CD4-positive, alpha-beta T cell treated with Interferon gamma for 1 hour (primary cell): ENCODE measurements at regions not wholly inside any gene's neighbourhood (a gene's known extent, or its start where the extent isn't known, plus 50 kb on each side); places are given as distances from the start of the nearest gene placed in this dataset.
"Not testable (repeated sequence)": the region's sequence is repeated elsewhere in the genome, so short reads cannot be mapped to it uniquely, and the experiment has no call there.

Experiments
- DNase-seq: peaks from one replicate; pipeline ENCODE4 v3.0.0-alpha.2; 2020

DNA sequence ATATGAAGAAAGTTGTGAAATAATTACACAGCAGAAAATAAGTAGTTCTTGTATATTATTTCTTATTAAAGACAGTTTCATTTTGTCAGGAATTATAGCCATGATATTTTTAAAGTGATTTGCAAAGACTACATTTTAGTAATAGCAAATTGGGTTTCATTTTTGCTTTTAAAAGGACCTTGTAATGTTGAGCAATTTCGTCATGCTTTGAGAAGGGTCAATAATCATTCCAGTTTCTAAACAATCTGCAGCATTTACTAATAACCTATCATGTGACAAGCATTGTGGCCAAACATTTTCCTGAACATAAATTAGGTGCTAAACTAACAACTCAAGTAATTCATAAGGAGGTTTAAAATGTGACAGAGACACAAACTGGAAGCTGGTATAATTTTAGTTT lies 214.4 kb upstream of the CBLB start:
- no peak for DNase-seq

DNA sequence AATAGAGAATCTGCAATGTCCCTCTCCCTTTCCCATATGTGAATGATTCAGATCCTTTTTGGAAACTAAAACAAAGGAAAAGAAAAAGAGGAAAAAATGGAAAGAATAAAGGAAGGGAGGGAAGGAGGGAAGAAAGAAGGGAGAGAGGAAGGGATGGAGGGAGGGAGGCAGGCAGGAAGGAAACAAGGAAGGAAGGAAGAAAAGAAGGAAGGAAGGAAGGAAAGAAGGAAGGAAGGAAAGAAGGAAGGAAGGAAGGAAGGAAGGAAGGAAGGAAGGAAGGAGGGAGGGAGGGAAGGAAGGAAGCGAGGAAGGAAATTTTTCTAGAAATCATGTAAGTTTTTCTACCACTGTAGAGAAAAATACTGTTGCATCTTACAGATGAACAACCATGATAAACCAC lies 215.0 kb upstream of the CBLB start:
- DNase-seq: no peak

DNA sequence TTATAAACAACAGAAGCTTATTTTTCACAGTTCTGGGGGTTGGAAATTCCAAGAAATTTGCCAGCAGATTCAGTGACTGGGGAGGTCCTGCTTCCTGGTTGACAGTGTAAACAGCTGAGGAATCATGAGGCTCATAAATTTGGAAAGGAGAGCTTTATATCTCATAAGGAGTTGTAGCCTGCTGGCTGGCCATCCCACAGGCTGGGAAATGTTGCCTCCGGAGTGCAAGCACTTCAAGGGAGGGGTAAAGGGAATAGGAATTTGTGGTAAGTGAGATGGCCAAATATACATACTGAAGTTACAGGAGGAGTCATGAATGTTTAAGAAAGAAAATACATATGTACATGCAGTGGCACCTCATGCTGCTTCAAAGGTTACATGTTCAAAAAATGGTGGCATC lies 217.2 kb upstream of the CBLB start:
- no peak for DNase-seq

DNA sequence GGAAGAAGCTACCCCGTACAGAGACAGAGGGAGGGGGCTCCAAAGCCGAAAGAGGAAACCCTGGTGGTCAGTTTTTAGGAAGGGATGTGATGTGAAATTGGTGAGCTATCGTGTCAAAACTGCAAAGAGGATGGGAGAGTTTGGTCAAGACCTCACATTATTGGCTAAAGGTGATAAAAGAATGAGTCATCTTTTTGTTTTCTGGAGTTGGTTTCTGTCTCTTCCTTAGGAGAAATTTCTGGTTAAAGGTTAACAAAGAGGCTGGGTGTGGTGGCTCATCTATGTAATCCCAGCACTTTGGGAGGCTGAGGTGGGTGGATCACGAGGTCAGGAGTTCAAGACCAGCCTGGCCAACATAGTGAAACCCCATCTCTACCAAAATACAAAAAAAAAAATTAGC lies 217.8 kb upstream of the CBLB start:
- DNase-seq: no peak

DNA sequence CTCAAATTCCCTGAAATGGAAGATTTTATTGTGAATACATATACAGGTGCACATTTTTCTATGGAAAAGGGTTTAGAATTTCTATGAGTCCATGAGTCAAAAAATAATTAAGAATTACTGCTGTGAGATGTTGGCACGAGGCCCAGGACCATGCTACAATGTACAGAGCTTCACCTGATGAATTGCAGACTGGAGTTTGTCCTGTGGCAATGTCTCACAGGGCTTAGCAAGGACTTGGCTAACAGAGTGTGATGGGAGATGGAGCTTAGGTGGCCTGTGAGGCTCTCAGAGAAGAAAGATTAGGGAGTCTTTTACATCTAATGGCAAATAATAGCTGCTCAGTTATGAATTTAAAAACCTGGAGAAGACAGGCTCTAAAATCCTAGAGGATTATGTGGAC lies 219.5 kb upstream of the CBLB start:
- no peak for DNase-seq

DNA sequence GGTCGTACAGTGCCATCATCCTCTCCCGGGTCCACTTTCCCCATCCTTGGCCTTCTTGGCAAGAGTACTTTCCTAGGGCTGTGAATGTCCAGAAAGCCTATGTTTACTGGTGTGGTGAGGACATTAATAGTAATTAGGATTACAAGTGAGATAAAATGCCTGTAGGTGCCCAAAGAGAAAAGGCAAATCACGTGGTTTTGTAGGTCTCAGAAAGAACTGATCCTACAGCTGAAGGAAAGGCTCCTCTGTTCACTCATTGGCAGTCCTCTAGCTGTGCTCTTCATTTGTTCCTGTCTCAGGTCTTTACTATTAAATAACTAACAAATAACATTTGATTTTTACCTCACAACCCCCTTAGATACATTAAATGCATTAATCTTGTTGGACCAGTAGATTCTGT lies 220.1 kb upstream of the CBLB start:
- no peak for DNase-seq

DNA sequence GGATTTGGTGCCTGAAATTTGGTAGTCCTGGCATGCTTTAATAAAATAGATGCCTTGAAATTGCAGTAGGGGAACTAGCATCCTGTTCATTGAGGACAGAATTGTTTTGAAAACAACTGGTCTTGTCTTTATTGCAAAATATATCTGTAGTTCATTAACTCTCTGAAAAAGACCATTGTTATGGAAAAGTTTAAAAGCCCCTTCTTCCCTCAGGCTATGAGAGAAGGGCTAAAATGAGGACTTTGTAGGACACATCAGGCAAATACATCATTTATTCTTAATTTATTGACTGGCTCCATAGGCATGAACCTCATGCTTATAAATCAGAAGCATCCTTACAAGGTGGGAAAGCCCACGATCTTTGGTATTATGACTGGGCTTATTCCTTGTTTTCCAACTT lies 221.0 kb upstream of the CBLB start:
- no peak for DNase-seq

DNA sequence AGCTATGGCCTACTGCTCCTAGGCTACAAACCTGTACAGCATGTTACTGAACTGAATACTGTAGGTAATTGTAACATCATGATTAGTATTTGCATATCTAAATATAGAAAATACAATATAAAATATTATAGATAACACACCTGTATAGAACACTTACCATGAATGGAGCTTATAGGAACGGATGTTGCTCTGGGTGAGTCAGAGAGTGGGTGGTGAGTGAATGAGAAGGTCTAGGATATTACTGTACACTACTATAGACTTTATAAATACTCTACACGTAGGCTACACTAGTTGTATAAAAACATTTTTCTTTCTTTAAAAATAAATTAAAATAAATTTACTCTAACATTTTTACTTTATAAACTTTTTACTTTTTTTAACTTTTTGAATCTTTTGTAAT lies 224.0 kb upstream of the CBLB start:
- DNase-seq: no peak

DNA sequence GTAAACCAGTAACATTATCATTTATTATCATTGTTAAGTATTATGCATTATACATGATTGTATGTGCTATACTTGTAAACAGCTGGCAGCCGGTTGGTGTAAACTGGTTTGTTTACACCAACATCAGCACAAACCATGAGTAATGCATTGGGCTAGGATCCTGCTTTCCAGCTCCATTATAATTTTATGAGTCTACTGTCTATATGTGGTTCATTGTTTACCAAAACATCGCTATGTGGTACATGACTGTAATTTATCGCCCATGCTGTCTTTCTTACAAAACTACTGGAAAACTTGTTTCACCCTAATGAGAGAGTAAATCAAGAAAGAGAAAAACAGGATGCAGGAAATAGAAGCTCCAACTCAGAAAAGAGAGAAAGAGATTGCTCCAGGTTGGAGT lies 224.8 kb upstream of the CBLB start:
- no peak for DNase-seq

DNA sequence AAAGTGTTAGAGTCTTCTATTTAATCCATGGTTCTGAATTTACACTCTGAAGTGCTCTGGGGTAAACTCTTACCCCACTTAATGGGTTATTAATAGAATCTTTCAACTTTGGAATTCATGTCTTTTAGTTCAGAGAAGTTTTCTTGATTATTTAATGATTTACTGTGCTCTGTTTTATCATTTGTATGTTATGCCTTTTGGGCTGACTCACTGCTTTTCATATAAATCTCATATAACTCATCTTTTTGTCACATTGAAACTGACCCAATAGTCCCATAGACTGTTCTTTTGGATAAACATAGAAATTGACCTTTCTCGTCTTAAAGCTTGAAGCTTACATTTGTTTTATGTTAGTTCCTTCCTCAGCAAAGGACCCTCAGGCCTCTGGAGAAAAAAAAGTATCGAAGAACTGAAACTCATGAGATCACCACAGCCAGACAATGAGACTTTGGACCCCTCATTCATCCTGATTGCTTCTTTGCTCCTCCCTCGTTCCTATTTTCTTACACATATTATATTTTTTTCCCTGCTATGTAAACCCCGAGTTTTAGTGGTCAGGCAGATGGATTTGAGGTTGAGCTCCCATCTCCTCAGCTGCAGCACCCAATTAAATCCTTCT lies 229.1 kb upstream of the CBLB start:
- no peak for DNase-seq

DNA sequence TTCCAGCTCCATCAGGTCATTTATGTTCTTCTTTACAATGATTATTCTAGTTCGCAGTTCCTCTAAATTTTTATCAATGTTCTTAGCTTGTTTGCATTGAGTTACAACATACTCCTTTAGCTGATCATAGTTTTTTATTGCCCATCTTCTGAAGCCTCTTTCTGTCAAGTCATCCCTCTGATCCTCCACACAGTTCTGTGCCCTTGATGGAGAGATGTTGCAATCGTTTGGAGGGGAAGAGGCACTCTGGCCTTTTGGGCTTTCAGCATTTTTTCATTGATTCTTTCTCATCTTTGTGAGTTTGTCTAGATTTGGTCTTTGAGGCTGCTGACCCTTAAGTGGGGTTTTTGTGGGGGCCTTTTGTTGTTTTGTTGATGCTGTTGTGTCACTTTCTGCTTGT lies 234.6 kb upstream of the CBLB start:
- no peak for DNase-seq

DNA sequence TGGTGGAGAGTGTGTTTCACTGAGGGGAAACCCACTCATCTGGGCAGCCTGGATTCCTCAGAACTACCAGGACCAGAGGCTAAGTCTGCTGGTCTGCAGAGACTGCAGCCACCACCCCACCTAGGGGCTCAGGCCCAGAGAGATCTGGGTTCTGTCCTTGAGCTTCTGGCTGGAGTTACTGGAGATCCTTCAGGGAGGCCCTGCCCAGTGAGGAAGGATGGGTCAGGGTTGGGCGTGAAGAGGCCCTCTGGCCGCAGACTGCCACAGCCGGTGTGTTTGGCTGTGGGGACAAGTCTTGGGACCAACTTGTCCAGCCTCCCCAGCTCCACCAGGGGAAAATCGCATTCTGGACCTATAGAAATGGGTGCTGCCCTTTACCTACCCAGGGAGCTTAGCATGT lies 235.3 kb upstream of the CBLB start:
- no peak for DNase-seq

DNA sequence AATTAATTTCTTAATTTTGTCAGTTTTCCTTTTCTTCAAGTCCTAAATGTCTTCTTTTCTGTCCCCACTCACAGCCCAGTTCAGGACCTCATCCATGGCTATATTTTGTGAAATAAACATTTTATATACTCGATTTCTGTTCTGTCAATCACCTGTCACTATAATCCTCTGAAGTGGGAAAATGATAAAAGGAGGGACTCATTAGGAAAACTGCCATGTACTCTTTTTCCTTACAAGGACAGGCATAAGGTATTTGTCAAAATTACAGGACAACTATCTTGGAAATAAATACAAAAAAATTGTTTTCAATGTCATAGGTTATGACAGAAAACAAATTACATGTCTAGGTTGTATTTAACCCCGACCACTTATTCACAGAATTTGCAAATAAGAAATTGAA lies 240.1 kb upstream of the CBLB start:
- DNase-seq: no peak

DNA sequence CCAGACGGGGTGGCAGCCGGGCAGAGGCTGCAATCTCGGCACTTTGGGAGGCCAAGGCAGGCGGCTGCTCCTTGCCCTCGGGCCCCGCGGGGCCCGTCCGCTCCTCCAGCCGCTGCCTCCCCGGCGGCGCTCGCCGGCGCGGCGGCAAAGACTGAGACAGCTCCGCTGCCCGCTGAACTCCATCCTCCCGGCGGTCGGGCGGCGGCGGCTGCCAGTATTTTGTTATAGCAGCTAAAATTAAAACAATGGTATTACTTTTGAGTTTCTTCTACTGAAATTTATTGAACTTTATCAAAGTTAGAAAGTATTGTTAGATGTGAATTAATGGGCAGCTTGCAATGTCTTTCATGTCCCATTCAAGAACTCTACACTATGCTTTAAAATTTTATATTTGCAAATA lies 243.7 kb upstream of the CBLB start:
- not testable (repeated sequence) for DNase-seq

DNA sequence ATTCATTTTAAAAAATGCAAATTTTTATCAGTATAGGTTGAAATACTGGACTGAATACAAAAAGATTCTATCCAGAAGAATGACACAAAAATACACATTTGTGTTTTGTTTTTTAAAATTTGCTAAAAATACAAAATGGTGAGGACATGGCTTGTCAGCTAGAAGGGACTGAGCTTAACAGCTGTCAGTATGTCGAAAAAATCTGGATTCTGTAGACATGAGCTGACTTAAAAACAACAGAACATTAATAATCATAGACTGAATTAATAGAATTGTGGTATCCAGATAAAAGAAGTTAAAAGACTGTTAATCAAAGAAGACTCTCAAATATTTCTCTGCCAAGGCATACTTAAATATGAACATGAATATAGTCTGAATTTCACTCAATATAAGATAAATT lies 244.9 kb upstream of the CBLB start:
- DNase-seq: no peak

DNA sequence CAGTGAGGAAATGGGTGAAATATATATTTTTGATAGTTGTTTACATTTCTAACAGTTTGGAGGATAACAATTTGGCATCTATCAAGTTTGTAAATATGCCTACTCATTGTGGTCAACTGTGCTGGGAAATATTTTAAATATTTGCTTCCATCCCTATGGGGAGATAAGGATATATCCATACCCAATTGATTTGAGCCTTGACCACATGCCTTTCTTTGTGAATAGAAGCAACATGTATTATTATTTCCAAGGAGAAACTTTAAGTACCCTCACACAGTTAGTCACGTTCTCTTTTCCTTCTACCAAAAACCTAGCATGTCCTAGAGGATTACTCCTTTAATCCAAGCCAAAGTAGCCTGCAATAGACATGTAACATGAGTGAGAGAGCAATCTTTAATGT lies 245.4 kb upstream of the CBLB start:
- no peak for DNase-seq

DNA sequence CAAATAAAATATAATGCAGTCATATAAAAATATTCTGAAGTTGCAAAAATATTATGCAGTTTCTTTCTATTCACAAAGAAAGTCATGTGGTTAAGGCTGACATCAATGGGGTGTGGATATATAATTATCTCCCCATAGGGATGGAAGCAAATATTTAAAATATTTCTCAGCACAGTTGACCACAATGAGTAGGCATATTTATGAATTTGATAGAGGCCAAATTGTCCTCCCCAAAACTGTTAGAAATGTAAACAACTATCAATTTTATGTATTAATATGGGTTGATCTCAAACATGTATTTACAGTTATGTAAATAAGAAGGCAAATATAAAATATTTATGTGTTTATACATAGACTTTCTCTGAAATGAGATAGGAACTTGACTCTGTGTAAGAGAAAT lies 246.0 kb upstream of the CBLB start:
- DNase-seq: no peak

DNA sequence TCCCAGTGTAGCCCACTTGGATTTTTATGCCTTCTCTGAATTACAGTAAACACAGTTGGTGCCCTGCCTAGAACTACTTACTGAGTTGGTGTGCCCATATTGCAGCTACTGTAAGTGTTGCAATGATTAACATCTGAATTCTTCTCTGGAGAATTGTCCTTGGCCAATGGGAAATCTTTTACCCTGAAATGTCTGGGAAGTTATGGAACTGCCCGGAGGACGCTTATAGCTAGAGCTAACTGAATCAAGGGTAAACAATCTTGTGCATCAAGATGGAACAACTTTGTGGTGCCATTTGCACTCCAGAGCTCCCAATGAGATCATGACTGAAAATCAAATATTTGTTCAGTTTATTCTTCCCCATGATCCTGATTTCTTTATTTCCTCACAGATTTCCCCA lies 246.7 kb upstream of the CBLB start:
- DNase-seq: no peak

DNA sequence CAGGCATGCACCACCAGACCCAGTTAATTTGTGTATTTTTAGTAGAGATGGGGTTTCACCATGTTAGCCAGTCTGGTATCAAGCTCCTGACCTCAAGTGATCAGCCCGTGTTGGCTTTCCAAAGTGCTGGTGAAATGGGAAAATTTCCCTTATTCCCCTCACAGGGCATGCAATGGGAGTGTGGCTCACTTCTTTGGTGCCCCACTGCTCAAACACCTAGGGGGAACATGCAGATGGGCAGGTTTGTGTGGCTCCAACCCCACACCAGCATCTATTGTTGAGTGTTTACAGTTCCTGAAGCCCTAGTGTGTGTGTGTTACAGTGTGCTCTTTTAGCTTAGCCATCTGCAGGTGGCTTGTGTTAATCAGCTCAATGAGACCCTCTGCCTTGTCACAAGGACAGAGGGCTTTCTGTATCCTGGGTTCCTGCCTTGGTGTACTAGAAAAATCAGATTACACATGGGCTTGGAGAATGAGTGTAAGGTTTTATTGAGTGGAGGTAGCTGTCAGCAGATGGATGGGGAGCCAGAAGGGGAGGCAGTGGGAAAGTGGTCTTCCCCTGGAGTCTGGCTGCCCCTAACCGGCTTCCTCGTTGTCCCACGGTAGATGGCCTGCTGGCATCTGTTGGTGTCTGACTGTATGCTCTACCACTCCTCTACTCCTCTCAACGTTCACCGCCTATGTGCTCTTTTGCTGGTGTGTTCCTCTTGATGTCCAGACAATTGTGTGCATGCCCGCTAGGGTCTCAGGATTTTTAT lies 248.1 kb upstream of the CBLB start:
- DNase-seq: no peak

DNA sequence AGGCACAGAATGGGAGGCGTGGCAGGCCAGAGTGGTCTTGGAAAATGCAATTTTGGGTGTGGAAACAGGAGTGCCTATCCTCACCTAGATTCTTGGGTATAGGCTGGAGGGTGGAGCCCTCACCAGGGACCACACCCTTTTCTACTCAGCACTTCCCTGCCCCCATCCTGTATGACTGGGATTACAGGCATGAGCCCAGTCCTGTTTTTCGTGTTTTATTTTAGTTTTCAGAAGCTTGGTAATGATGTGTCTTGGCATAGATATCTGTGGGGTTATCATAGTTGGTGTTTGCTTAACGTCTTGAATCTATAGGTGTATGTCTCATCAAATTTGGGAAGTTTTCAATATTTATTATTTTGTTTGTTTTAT lies 248.7 kb upstream of the CBLB start:
- DNase-seq: no peak

DNA sequence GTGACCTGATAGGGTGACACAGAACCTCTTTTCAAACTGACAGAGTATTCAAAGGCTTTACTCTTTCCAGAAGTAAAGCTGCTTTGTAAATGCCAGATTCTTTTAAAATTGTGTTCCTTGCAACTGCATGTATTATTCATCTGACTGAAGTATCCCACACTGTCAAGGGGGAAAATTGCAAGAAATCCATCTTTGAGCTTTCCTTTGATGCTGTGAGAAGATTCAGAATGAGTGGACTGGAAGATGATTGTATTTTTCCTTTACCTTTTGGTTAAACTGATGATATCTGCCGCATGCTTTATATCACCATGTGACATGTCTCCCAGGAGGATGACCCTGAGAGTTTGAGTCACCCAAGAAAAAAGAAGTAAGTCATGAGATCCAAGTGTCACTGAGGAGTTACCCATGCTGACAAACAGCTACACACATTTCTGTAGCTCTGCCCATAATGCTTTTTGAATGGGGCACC lies 250.8 kb upstream of the CBLB start:
- DNase-seq: no peak

DNA sequence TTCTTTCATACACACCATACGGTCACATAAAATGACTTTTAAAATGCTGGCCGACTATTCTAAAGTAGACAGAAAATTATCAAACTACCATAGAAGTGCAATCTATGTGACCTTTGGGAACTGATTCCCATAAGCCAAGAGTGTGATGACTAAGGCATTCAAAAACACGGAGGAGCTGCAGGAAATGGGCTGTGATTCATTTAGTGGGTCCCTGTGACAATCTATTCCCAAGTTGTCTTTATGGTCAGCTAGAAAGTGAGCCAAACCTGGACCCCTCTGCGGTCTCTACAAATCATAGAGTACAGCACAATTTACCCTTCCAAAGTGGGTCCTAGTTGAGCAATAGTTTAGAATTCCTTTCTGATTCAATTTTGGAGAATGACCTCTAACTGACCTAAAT lies 251.5 kb upstream of the CBLB start:
- no peak for DNase-seq

DNA sequence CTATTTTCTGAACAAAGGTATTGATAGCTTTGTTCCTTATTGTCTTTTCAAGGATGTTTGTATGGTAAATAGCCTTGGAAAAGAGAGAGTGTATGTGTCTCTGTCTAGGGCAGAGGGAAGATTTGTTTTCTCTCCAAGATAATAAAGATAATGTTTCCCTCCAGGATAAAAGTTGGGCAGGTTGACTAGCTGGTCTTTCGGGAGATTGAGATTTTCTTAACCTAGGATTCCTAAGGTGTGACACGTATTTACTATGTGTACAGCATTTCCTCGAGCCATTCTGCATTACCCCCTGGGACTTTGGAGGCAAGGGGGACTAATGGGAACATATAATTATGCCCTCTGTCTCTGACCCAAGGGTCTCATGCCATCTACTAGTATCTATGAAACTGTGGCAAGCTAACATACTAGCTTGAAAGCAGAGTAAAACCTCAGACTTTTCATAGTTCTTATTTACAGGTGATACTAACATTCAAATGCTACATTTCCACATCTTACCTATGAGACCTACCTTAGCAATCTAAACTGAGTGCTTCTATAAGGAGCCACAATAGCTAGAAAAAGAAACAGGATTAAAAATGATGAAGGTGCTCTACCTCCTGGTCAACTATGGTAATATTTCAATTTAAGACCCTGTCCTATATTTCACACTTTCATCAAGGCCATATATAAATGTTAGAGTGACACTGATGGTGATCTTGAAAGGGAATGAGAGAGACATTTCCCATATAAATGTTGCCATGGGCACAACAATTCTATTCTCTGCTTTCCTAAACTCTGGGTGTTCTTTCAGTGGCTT lies 252.9 kb upstream of the CBLB start:
- DNase-seq: no peak

DNA sequence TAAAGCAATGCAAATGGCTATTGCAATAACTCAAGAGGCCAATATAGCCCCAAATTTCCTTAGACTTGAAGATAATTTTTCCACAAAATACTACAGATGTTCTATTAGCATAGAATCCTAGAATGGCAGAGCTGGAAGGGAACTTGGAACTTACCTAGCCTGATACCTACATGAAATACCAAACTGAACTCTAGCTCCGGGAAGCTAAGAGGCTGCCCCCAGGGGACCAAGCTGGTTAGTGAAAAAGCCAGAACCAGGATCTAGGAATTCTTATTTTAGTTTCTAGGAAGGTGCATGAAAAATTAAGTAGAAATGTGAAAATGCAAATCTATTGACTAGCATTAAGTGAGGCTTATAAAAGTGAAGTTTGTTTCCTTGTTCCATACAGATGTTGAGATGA lies 256.0 kb upstream of the CBLB start:
- no peak for DNase-seq
